ENCODE measurements at regions not wholly inside any gene's neighbourhood (a gene's known extent, or its start where the extent isn't known, plus 50 kb on each side); places are given as distances from the start of the nearest gene placed in this dataset.

DNA sequence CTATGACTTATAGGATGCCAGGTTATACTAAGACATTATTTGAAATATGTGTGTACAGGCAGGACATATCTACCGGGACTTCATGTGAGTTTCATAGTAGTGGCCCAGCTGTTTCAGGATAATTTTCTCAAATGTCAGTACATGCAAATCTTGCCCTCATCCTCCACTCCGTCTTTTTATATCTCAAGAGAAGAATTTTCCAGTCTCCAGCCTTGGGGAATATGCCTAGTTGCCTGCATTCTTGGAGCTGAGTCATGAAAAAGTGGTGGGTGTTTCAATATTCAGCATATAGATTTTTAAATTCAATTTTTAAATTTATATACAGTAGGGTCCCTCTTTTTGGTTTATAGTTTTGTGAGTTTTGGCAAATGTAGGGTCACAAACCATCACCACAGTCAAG lies 236.7 kb downstream of the OTUD1 start:
- Histone ChIP-seq H3K9ac (no peak overlapping the region), H3K4me3 (no peak overlapping the region), H3K9me3 (ENCODE audit: low read depth) (no peaks in the 10 kb centered on the region), H3K27me3 (replicated peaks; ENCODE audit: insufficient read depth) (no peaks in the 10 kb centered on the region), H3K9me2 (ENCODE audit: insufficient read depth) (no peaks in the 10 kb centered on the region), H4K20me1 (ENCODE audit: insufficient read depth) (no peaks in the 10 kb centered on the region), H3K27ac (no peak overlapping the region), H2AFZ (no peak overlapping the region), H3K36me3 (ENCODE audit: low read depth) (no peaks in the 10 kb centered on the region), H3F3A (ENCODE audit: insufficient read depth) (no peaks in the 10 kb centered on the region), H3K4me2 (ENCODE audit: unreplicated experiment) (no peak overlapping the region), H3K79me2 (ENCODE audit: insufficient read depth) (no peaks in the 10 kb centered on the region), H3K4me1 (ENCODE audit: insufficient read depth) (no peaks in the 10 kb centered on the region)
- in situ Hi-C loops (cut with MboI): loop anchor here (25.0 kb wide), 1 partner anchor 363 kb away; no protein-coding TSS in a partner anchor
- WGBS, 2 experiments (ENCODE audit: low coverage in 1 of 2, low lambda C conversion rate in 2 of 2, missing lambda C conversion rate in 2 of 2): 57 to 64% methylated on average over 2 of the region's 2 CpGs
- TF ChIP-seq EZH2 (IDR thresholded peaks at IDR 0.05; ENCODE audit: insufficient read depth, poor library complexity, severe bottlenecking) (no peak), EZH2phosphoT487 (IDR thresholded peaks at IDR 0.05; ENCODE audit: insufficient read depth, low read depth) (no peak)
- no peak for DNase-seq

DNA sequence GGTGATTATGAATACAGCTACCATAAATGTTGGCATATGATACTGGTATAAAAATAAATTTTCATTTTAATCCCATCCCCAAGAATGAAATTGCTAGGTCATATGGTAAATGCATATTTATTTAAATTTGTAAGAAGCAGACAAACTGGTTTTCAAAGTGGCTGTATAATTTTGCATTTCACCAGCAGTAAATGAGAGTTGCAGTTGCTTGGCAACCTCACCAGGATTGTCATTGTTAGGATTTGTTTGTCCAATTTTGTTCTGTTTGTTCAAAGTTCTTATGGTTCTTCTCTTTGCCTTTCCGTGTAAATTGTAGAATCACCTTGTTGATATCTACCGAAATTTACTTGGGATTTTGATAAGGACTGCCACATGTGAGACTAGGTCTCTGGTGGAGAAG lies 237.4 kb downstream of the OTUD1 start:
- Histone ChIP-seq H3K27ac (no peak overlapping the region), H3K9me2 (ENCODE audit: insufficient read depth) (no peaks in the 10 kb centered on the region), H3K4me2 (ENCODE audit: unreplicated experiment) (no peak overlapping the region), H3F3A (ENCODE audit: insufficient read depth) (no peaks in the 10 kb centered on the region), H3K4me1 (ENCODE audit: insufficient read depth) (no peaks in the 10 kb centered on the region), H3K36me3 (ENCODE audit: low read depth) (no peaks in the 10 kb centered on the region), H2AFZ (no peak overlapping the region), H3K4me3 (no peak overlapping the region), H3K9me3 (ENCODE audit: low read depth) (no peaks in the 10 kb centered on the region), H3K27me3 (replicated peaks; ENCODE audit: insufficient read depth) (no peaks in the 10 kb centered on the region), H3K79me2 (ENCODE audit: insufficient read depth) (no peaks in the 10 kb centered on the region), H3K9ac (no peak overlapping the region), H4K20me1 (ENCODE audit: insufficient read depth) (no peaks in the 10 kb centered on the region)
- in situ Hi-C loops (cut with MboI): loop anchor here (25.0 kb wide), 1 partner anchor 364 kb away; no protein-coding TSS in a partner anchor
- TF ChIP-seq EZH2phosphoT487 (IDR thresholded peaks at IDR 0.05; ENCODE audit: insufficient read depth, low read depth) (no peak), EZH2 (IDR thresholded peaks at IDR 0.05; ENCODE audit: insufficient read depth, poor library complexity, severe bottlenecking) (no peak)
- DNase-seq: no peak
- whole genome bisulfite sequencing, 2 experiments (ENCODE audit: low coverage in 1 of 2, low lambda C conversion rate in 2 of 2, missing lambda C conversion rate in 2 of 2): 24 to 40% methylated on average over 2 of the region's 2 CpGs

DNA sequence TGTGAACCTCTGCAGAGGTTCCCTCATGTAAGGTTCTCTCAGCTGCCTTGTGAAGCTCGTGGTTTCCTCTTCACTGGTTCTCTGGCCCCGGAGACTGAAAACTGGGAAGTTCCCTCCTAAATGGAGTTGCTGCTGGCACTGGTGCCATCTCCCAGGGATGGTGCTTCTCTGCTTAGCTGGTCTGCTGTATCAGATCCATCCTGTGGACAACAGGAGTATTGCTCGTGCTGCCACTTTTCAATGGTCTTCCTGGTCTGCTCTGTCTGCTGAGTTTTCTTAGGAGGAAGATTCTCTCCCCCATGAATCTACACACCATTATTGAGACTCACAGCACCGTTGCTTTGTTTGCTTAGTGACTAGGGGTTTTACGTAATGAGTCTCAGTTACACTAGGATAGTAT lies 247.8 kb downstream of the OTUD1 start:
- Histone ChIP-seq H3K79me2 (ENCODE audit: insufficient read depth) (no peaks in the 10 kb centered on the region), H3K4me3 (no peak overlapping the region), H4K20me1 (ENCODE audit: insufficient read depth) (no peaks in the 10 kb centered on the region), H3K27me3 (replicated peaks; ENCODE audit: insufficient read depth) (no peaks in the 10 kb centered on the region), H3F3A (ENCODE audit: insufficient read depth) (no peaks in the 10 kb centered on the region), H2AFZ (no peak overlapping the region), H3K9me2 (ENCODE audit: insufficient read depth) (no peaks in the 10 kb centered on the region), H3K9ac (no peak overlapping the region), H3K27ac (no peak overlapping the region), H3K4me1 (ENCODE audit: insufficient read depth) (no peaks in the 10 kb centered on the region), H3K36me3 (ENCODE audit: low read depth) (no peaks in the 10 kb centered on the region), H3K9me3 (ENCODE audit: low read depth) (no peaks in the 10 kb centered on the region), H3K4me2 (ENCODE audit: unreplicated experiment) (no peak overlapping the region)
- in situ Hi-C loops (cut with MboI): loop anchor here (25.0 kb wide), 1 partner anchor 374 kb away; no protein-coding TSS in a partner anchor
- DNase-seq: no peak
- TF ChIP-seq EZH2phosphoT487 (IDR thresholded peaks at IDR 0.05; ENCODE audit: insufficient read depth, low read depth): no peak
- TF ChIP-seq EZH2 (IDR thresholded peaks at IDR 0.05; ENCODE audit: insufficient read depth, poor library complexity, severe bottlenecking): no peak
- 27 to 33% methylated on average over 5 of the region's 5 CpGs for WGBS, 2 experiments (ENCODE audit: low coverage in 1 of 2, low lambda C conversion rate in 2 of 2, missing lambda C conversion rate in 2 of 2)

DNA sequence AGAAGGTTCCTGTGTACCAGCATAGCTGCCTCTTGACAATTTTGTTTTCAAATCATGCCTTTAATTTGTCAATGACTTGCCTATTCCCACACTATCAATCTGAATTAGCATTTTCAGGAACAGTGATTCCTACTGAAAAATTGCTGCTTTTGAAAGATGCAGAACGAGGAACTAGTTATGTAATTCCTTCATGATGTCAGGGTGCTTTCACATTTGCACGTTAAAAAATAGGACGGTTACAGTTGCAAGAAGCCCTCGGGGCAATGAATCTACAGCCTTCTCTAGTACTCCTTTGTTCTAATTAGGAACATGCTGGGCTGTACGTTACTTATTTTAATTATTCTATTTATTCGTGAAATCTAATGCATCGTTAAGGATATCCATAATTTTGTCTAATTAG lies 253.9 kb downstream of the OTUD1 start:
- H3K4me1 ChIP-seq (ENCODE audit: insufficient read depth): no peaks in the 10 kb centered on the region
- H2AFZ ChIP-seq: no peak overlapping the region
- 40% methylated on average over 7 of the region's 7 CpGs for WGBS, 2 experiments (ENCODE audit: low coverage in 1 of 2, low lambda C conversion rate in 2 of 2, missing lambda C conversion rate in 2 of 2)
- H3K27me3 ChIP-seq (replicated peaks; ENCODE audit: insufficient read depth): peaks cover 47% of the 10 kb centered on the region
- no peaks in the 10 kb centered on the region for H3K9me2 ChIP-seq (ENCODE audit: insufficient read depth)
- H4K20me1 ChIP-seq (ENCODE audit: insufficient read depth): no peaks in the 10 kb centered on the region
- no peak for TF ChIP-seq EZH2phosphoT487 (IDR thresholded peaks at IDR 0.05; ENCODE audit: insufficient read depth, low read depth)
- no peak for TF ChIP-seq EZH2 (IDR thresholded peaks at IDR 0.05; ENCODE audit: insufficient read depth, poor library complexity, severe bottlenecking)
- H3K9ac ChIP-seq: no peak overlapping the region
- H3K9me3 ChIP-seq (ENCODE audit: low read depth): no peaks in the 10 kb centered on the region
- H3K4me2 ChIP-seq (ENCODE audit: unreplicated experiment): no peak overlapping the region
- H3K4me3 ChIP-seq: no peak overlapping the region
- DNase-seq: no peak
- no peaks in the 10 kb centered on the region for H3F3A ChIP-seq (ENCODE audit: insufficient read depth)
- no peaks in the 10 kb centered on the region for H3K79me2 ChIP-seq (ENCODE audit: insufficient read depth)
- H3K36me3 ChIP-seq (ENCODE audit: low read depth): no peaks in the 10 kb centered on the region
- in situ Hi-C loops (cut with MboI): loop anchor here (25.0 kb wide), 1 partner anchor 380 kb away; no protein-coding TSS in a partner anchor
- H3K27ac ChIP-seq: no peak overlapping the region

DNA sequence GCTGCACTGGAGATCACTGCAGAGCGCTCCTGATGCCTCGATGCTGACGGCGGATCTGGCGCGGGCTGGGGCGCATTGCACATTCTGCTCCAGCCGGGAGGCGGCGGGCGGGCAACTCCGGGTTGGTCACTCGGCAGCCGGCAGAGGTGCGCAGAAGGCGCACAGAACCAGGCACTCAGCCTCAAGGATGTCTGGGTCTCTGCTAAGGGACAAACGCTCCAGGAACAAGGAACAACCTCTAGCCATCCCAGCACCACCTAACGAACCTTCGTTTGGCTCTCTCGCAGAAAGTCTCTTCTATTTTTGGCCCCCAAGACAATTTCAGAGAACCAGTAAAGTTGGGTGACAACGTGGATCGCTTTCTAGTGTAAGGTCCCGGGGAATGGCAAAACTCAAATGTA lies 254.6 kb downstream of the OTUD1 start:
- TF ChIP-seq EZH2 (IDR thresholded peaks at IDR 0.05; ENCODE audit: insufficient read depth, poor library complexity, severe bottlenecking) (no peak), EZH2phosphoT487 (IDR thresholded peaks at IDR 0.05; ENCODE audit: insufficient read depth, low read depth) (no peak)
- H3K27me3 ChIP-seq (replicated peaks; ENCODE audit: insufficient read depth): peaks cover 53% of the 10 kb centered on the region
- WGBS, 2 experiments (ENCODE audit: low coverage in 1 of 2, low lambda C conversion rate in 2 of 2, missing lambda C conversion rate in 2 of 2): 9% methylated on average over 23 of the region's 23 CpGs
- H4K20me1 ChIP-seq (ENCODE audit: insufficient read depth): no peaks in the 10 kb centered on the region
- H3K36me3 ChIP-seq (ENCODE audit: low read depth): no peaks in the 10 kb centered on the region
- peak; percentile 10 for DNase-seq
- H3K9ac ChIP-seq: no peak overlapping the region
- in situ Hi-C loops (cut with MboI): loop anchor here (25.0 kb wide), 1 partner anchor 381 kb away; no protein-coding TSS in a partner anchor
- no peaks in the 10 kb centered on the region for H3K79me2 ChIP-seq (ENCODE audit: insufficient read depth)
- no peaks in the 10 kb centered on the region for H3K9me2 ChIP-seq (ENCODE audit: insufficient read depth)
- no peak overlapping the region for H3K27ac ChIP-seq
- no peak overlapping the region for H3K4me3 ChIP-seq
- H3F3A ChIP-seq (ENCODE audit: insufficient read depth): no peaks in the 10 kb centered on the region
- no peak overlapping the region for H3K4me2 ChIP-seq (ENCODE audit: unreplicated experiment)
- no peaks in the 10 kb centered on the region for H3K9me3 ChIP-seq (ENCODE audit: low read depth)
- H2AFZ ChIP-seq: no peak overlapping the region
- H3K4me1 ChIP-seq (ENCODE audit: insufficient read depth): no peaks in the 10 kb centered on the region

Measured in GM23248 (cell line).